CD4-positive, alpha-beta T cell treated with Interleukin-6 at 100 ng/mL for 8 hours (primary cell): ENCODE measurements at regions not wholly inside any gene's neighbourhood (a gene's known extent, or its start where the extent isn't known, plus 50 kb on each side); places are given as distances from the start of the nearest gene placed in this dataset.
"Not testable (repeated sequence)": the region's sequence is repeated elsewhere in the genome, so short reads cannot be mapped to it uniquely, and the experiment has no call there.

Source experiments
- DNase-seq: peaks from one replicate; pipeline ENCODE4 v3.0.0-alpha.2; 2020; ENCODE audit warnings: mixed read lengths, low spot score

GRCh38 chr15:57881361-57881760 lies 174.8 kb downstream of the POLR2M start:
- DNase-seq, result no peak

DNA sequence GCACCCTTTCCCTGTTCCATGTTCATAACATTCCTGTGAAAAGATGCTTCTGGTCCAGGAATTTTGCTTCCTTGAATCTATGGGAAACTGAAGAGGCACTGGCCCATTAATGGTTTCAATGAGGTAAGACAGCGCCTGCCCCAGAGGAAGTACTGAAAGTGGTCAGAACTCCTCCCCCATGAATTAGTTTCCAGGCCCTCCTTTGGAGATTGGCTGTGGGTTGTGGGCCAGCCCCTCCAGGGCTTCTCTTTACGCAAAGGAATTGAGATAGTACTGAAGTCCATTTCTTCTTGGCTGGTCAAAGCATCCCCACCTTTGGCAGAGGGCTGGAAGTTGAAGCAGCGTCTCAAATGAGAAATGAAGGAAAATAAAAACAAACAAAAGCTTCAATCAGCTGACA lies 175.5 kb downstream of the POLR2M start:
- DNase-seq, result no peak

DNA sequence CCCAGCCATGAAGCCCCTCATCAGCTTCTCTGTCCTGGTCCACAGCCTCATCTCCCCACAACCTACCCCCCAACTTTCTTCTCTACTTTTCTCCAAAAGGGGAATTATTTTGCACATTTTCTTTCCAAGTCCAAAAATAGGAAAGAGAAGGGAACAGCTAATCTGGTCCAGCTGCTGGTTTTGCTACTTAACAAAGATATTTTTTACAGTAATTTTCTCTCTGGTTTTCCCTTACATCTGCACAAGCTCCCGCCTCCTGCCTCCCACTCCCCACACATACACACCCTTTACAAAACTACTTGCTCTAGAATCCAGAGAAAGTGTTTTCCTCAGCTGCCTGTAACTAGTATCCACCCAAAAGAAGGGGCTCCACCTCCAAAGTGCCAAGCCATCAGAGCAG lies 177.2 kb downstream of the POLR2M start:
- no peak for DNase-seq

- no peak for DNase-seq
These were observed 178.4 kb downstream of the POLR2M start for GRCh38 chr15:57884936-57885335.

GRCh38 chr15:57885435-57885834 lies 178.9 kb downstream of the POLR2M start:
- no peak for DNase-seq

GRCh38 chr15:57887825-57888224 lies 177.7 kb downstream of the ALDH1A2 start:
- no peak for DNase-seq

DNA sequence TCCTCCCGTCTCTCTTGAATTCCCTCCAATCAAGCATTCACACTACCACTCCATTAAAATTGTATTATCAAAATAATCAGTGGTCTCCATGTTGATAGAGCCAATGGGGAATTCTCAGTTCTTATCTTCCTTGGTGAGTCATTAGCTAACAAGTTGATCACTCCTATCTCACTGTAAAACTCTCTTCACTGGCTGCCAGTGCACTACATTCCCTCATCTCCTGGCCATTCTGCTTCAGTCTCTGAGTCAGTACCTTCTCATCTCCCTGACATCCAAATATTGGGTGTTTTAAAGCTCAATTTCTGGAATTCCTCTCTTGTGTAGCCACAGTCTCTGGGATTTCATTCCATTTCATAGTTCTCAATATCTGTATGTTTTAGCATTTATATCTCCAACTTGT lies 175.2 kb downstream of the ALDH1A2 start:
- no peak for DNase-seq

DNA sequence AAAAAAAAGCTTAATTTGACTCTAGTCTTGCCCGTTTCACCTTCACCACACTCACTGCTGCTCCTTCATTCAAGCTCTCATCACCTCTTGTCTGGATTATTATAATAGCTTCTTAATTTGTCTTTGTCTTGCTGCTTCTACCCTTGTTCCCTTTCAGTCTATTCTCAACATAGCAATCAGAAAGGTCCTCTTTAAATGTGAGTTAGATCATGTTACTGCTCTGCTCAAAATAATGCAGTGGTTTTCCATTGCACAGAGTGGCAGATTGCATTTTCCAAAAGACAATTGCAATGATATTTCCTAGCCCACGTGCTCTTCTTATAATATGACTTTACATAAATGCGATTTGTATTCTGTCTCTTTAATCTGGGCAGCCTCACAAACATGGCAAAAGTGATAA lies 174.6 kb downstream of the ALDH1A2 start:
- DNase-seq, result no peak

DNA sequence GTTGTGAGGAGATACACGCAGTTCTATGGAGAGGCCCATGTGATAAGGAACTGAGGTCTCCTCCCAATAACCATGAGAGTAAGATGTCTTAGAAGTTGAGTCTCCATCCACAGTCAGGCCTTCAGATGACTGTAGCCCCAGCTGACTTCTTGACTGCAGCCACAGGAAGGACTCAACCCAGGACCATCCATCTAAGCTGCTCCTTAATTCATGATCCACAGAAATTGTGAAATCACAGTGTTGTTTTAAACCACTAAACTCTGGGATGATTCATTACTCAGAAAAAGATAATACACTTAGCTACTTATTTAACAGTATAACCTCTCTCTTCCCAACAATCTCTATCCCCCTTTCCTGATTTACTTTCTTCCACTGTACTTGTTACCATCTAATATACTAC lies 173.3 kb downstream of the ALDH1A2 start:
- DNase-seq, result no peak

DNA sequence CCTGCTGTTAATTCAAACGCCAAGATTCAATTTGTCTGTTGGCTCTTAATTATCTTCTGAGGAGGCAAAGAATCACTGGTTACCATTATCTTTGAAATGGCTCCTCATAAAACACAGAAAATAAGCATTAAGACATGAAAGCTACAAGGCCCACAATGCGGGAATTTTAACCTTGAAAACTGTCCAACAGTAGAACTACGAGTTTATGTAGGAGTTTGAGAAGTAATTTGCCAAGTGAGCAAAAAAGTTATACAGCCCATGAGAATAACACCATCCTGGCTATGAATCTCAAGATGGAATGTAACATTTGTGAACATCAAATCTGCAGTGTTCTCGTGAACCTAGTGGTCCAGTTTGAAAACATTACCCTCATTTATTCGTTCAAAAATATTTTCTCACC lies 172.5 kb downstream of the ALDH1A2 start:
- DNase-seq, result no peak

GRCh38 chr15:57895291-57895690 lies 170.2 kb downstream of the ALDH1A2 start:
- no peak for DNase-seq

- DNase-seq, result no peak
These were observed 169.4 kb downstream of the ALDH1A2 start for GRCh38 chr15:57896114-57896513.

GRCh38 chr15:57896899-57897298 lies 168.6 kb downstream of the ALDH1A2 start:
- not testable (repeated sequence) for DNase-seq

- no peak for DNase-seq
These were observed 167.6 kb downstream of the ALDH1A2 start for GRCh38 chr15:57897870-57898269.

GRCh38 chr15:57902155-57902554 lies 163.4 kb downstream of the ALDH1A2 start:
- no peak for DNase-seq
